Vagina (tissue), 2 donors: ENCODE measurements at regions not wholly inside any gene's neighbourhood (a gene's known extent, or its start where the extent isn't known, plus 50 kb on each side); places are given as distances from the start of the nearest gene placed in this dataset.

ENCODE experiments used
- CTCF ChIP-seq, 3 experiments: fragments of 450-650 bp in 2 of 3; fragments of 200-600 bp in 1 of 3; sonication (generic) in 1 of 3; IDR thresholded peaks; one replicate each; pipeline ENCODE4 v1.5.1; 2017 to 2019; ENCODE audit warnings: antibody characterized with exemption in 3 of 3, mild to moderate bottlenecking in 2 of 3, moderate library complexity in 2 of 3
- POLR2AphosphoS5 ChIP-seq, 2 donors: sonication (generic); formaldehyde crosslinking; IDR thresholded peaks; one replicate each; pipeline ENCODE4 v1.9.0; 2017; ENCODE audit warnings: antibody characterized with exemption in 2 of 2, mild to moderate bottlenecking in 2 of 2, low read depth in 1 of 2; ENCODE audit not compliant: insufficient read depth in 1 of 2

GRCh38 chr15:81909011-81909358, 136.8 kb downstream of the MEX3B start:
- no peak for TF ChIP-seq CTCF (IDR thresholded peaks at IDR 0.05)
- TF ChIP-seq POLR2AphosphoS5 (IDR thresholded peaks at IDR 0.05; ENCODE audit: insufficient read depth in 1 of 2, low read depth in 1 of 2): no peak
